ENCODE measurements at regions not wholly inside any gene's neighbourhood (a gene's known extent, or its start where the extent isn't known, plus 50 kb on each side); places are given as distances from the start of the nearest gene placed in this dataset.

DNA sequence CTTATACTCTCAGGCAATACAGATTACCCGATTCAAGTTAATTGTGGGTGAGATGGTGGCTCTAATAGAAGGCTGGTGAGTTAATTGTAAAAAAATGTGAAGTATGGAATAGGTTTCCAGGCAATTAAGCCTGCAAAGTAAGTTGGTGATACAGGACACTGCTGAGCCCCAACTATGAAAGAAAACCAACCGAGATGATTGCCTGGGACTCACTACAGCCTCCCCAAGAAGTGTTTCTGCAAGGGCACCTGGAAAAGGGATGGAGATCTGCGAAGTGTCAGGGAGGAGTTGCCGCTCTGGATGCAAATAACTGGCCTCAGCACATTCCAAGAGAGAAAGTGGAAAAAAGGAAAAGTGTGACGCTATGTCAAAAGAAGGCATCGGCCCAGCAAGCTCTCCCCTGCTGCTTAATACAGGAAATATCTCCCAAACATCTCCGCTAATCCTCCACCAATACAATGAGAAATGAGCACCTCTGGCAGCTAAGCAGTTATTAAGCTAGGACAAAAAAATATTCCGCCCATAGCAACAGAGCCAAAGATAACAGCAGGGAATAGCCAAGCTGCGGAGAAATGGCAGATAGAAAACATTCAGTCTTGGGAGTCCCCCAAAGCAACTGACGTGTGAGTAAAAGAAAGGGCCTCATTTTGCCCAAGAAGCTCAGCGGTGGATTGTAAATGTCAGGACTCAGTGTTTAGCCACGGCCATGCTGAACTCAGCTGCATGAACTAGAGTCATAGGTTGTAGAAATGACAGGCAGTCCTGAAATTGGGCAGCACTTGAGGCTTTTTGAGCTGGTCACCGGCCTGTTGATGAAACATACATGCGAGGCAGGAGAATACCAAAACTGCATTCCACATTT, 133.7 kb downstream of the SNX19 start:
- H3K36me3 ChIP-seq: no peaks in the 10 kb centered on the region
- no peaks in the 10 kb centered on the region for H3K27me3 ChIP-seq
- no peak overlapping the region for H3K4me3 ChIP-seq
- H3K9me3 ChIP-seq: no peaks in the 10 kb centered on the region
- H3K4me1 ChIP-seq (ENCODE audit: insufficient read depth): peaks cover 9% of the 10 kb centered on the region
- TF ChIP-seq, protein P1, sequence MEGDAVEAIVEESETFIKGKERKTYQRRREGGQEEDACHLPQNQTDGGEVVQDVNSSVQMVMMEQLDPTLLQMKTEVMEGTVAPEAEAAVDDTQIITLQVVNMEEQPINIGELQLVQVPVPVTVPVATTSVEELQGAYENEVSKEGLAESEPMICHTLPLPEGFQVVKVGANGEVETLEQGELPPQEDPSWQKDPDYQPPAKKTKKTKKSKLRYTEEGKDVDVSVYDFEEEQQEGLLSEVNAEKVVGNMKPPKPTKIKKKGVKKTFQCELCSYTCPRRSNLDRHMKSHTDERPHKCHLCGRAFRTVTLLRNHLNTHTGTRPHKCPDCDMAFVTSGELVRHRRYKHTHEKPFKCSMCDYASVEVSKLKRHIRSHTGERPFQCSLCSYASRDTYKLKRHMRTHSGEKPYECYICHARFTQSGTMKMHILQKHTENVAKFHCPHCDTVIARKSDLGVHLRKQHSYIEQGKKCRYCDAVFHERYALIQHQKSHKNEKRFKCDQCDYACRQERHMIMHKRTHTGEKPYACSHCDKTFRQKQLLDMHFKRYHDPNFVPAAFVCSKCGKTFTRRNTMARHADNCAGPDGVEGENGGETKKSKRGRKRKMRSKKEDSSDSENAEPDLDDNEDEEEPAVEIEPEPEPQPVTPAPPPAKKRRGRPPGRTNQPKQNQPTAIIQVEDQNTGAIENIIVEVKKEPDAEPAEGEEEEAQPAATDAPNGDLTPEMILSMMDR (IDR thresholded peaks at IDR 0.05): no peak
- TF ChIP-seq POLR2A (IDR thresholded peaks at IDR 0.05) (no peak), EP300 (IDR thresholded peaks at IDR 0.05) (no peak)
- H3K27ac ChIP-seq: peak overlapping the region in 1 of 2 donors; percentile 28
- DNase-seq: no peak
- 21 to 22% (median 21%) methylated on average over 14 of the region's 14 CpGs for WGBS, 3 donors
- intact Hi-C loops (cut with DNase I): no loop called here

DNA sequence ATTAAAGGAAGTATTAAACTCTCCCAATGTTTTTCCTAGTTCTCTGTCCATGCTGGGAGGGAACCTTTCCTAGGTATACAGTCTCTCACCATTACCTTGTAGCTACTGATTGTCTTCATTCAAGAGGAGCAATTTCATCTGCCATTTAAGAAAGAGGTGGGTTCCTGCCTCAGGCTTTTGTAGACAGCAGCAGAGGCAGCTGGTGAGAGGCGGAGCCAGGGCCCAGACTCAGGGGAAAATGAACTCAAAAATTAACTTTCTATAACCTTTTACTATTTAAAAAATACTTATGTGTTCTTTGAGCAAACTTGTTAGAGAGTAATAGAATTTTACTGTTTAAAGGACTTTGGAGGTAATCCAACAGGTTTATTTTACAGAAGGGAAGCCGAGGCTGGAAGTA, 133.0 kb downstream of the SNX19 start:
- WGBS, 3 donors: 92 to 96% (median 94%) methylated on average over 2 of the region's 2 CpGs
- no peaks in the 10 kb centered on the region for H3K9me3 ChIP-seq
- TF ChIP-seq, protein P1 (IDR thresholded peaks at IDR 0.05): no peak
- TF ChIP-seq EP300 (IDR thresholded peaks at IDR 0.05): no peak
- no peak for TF ChIP-seq POLR2A (IDR thresholded peaks at IDR 0.05)
- intact Hi-C loops (cut with DNase I): no loop called here
- peaks cover 9% of the 10 kb centered on the region for H3K4me1 ChIP-seq (ENCODE audit: insufficient read depth)
- H3K36me3 ChIP-seq: no peaks in the 10 kb centered on the region
- no peak for DNase-seq
- no peak overlapping the region for H3K4me3 ChIP-seq
- no peaks in the 10 kb centered on the region for H3K27me3 ChIP-seq
- H3K27ac ChIP-seq: peak overlapping the region in 1 of 2 donors; percentile 28

DNA sequence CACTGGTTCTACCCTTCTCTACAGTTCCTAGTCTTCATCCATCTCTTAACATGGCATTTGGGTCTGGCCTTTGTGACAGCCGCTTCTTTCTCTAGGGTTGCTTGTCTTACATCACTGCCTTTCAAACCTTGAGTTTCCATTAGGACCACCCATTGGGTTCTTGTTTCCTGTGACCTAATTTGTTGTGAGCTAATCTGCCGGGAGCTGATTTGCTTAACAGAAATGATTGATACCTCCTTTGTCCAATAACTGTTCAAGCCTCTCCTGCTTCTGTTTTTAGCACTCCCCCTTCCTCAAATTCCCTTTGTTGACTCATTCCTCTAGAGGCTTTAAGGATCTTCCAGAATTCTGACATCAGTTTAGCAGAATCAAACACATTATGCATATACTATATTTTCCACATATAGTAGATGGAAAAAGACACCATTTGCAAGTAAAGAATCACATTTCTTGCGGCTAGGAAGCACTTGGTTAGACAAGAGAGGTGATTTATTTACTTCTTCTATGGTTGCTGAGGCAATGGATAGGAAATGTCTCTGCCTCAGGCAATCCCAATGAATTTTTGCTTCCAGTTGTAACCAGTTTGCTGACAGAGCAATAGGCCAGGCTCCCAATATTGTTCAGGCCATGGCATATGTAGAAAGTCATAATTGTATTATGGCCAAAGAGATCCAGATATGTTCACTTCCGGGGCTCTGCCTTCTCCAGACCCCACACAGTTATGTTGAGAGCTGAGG, 130.7 kb downstream of the SNX19 start:
- intact Hi-C loops (cut with DNase I): no loop called here
- H3K27me3 ChIP-seq: no peaks in the 10 kb centered on the region
- no peaks in the 10 kb centered on the region for H3K9me3 ChIP-seq
- no peaks in the 10 kb centered on the region for H3K36me3 ChIP-seq
- peaks cover 9% of the 10 kb centered on the region for H3K4me1 ChIP-seq (ENCODE audit: insufficient read depth)
- WGBS, 3 donors: 85 to 89% (median 85%) methylated on average over 4 of the region's 4 CpGs
- no peak overlapping the region for H3K4me3 ChIP-seq
- no peak overlapping the region for H3K27ac ChIP-seq
- TF ChIP-seq EP300 (IDR thresholded peaks at IDR 0.05) (no peak), POLR2A (IDR thresholded peaks at IDR 0.05) (no peak)
- TF ChIP-seq, protein P1 (IDR thresholded peaks at IDR 0.05): no peak
- no peak for DNase-seq

DNA sequence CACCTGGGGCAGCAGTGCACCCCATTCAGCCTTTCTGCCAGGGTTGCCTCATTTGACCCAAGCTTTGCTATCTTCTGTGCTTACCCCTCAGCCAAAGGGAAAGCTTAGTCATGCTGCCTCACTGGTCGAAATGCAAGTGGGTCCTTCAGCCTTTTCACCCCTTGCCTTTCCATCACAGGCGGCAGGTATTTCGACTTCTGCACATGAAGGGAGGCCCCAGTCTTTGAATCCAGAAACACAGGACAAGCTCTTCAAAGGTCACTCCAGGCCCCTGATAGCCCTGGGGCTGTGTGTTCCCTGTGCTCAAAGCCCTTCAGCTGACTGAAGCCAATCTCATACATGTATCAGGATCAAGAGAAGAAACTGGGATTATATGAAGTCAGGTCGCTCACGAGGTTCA, 129.7 kb downstream of the SNX19 start:
- H3K4me3 ChIP-seq: no peak overlapping the region
- H3K27ac ChIP-seq: no peak overlapping the region
- TF ChIP-seq POLR2A (IDR thresholded peaks at IDR 0.05): no peak
- no peak for TF ChIP-seq EP300 (IDR thresholded peaks at IDR 0.05)
- TF ChIP-seq, protein P1 (IDR thresholded peaks at IDR 0.05): no peak
- 90 to 98% (median 92%) methylated on average over 5 of the region's 5 CpGs for WGBS, 3 donors
- no peaks in the 10 kb centered on the region for H3K36me3 ChIP-seq
- peaks cover 0 to 5% of the 10 kb centered on the region in 2 donors for H3K9me3 ChIP-seq
- H3K4me1 ChIP-seq (ENCODE audit: insufficient read depth): peaks cover 9% of the 10 kb centered on the region
- DNase-seq: no peak
- no peaks in the 10 kb centered on the region for H3K27me3 ChIP-seq
- intact Hi-C loops (cut with DNase I): no loop called here

All from ovary (tissue), 7 donors.